ENCODE measurements at regions not wholly inside any gene's neighbourhood (a gene's known extent, or its start where the extent isn't known, plus 50 kb on each side); places are given as distances from the start of the nearest gene placed in this dataset.

GRCh38 chr10:16231734-16232435, 204.9 kb upstream of the PTER start (continued):
- no peak for TF ChIP-seq BCL11A (IDR thresholded peaks at IDR 0.05; ENCODE audit: low read depth in 2 of 2, low read length in 2 of 2)
- TF ChIP-seq POLR2A (IDR thresholded peaks at IDR 0.05; ENCODE audit: control extremely low read depth in 1 of 2, low read depth in 2 of 2, low read length in 2 of 2), result no peak
- no peak for TF ChIP-seq ATF3 (IDR thresholded peaks at IDR 0.05; ENCODE audit: insufficient read depth, low read depth, low read length)
- no peak for TF ChIP-seq CHD2 (IDR thresholded peaks at IDR 0.05; ENCODE audit: low read length)
- TF ChIP-seq GABPA (IDR thresholded peaks at IDR 0.05; ENCODE audit: borderline replicate concordance, insufficient read depth, low read length), result no peak
- TF ChIP-seq BACH1 (IDR thresholded peaks at IDR 0.05; ENCODE audit: low read length), result no peak
- TF ChIP-seq ATF2 (IDR thresholded peaks at IDR 0.05; ENCODE audit: low read length), result no peak
- TF ChIP-seq CTBP2 (IDR thresholded peaks at IDR 0.05; ENCODE audit: borderline replicate concordance, insufficient read depth, insufficient read length, low read length), result no peak
- TF ChIP-seq FOSL1 (IDR thresholded peaks at IDR 0.05; ENCODE audit: insufficient read depth, low read depth, low read length), result no peak
